Stimulated activated CD4-positive, alpha-beta T cell treated with anti-CD3 and anti-CD28 coated beads, TNF-alpha, amount 100 ng/mL, for 24 hours (primary cell): ENCODE measurements at regions not wholly inside any gene's neighbourhood (a gene's known extent, or its start where the extent isn't known, plus 50 kb on each side); places are given as distances from the start of the nearest gene placed in this dataset.
"Not testable (repeated sequence)": the region's sequence is repeated elsewhere in the genome, so short reads cannot be mapped to it uniquely, and the experiment has no call there.

Experiments used
- DNase-seq, 3 experiments: peaks; one replicate each; pipeline ENCODE4 v3.0.0-alpha.2; 2020; ENCODE audit warnings: low read depth in 3 of 3

DNA sequence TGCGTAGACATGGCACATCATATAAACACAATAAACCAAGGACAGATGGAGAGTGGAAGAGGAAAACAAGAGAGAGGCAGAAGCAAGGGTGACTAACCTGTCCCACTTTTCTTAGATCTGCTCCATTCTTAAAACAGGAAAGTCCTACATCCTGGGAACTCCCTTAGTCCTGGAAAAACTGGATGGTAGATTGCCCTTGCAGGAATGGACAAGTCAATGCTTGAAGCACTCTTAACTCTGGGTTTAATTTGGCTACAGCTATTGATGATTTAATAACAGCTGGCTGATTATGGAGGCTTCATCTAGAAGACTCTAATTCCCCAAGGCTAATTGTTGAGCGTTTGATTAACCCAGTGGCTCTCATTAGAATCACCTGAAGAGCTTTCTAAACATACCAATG, 258.8 kb downstream of the MIAT start:
- DNase-seq, result no peak

DNA sequence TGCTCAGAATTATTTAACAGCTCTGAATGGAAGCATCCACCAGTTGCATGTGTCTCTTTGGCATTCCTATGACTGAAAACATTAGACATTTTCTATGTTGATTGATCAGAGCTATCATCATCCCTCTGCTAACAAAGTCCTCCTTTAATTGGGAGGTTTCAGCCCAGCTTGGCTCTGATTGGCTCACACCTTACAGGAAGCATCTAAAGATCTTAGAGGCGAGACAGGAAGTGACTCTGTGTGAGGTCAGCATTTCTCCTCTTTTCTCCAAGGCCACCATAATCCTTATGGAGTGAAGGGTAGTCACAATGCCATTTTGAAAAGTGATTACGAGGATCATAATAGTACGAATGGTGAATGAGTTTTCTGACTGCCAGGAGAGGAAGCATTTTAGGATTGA, 260.8 kb downstream of the MIAT start:
- no peak for DNase-seq

DNA sequence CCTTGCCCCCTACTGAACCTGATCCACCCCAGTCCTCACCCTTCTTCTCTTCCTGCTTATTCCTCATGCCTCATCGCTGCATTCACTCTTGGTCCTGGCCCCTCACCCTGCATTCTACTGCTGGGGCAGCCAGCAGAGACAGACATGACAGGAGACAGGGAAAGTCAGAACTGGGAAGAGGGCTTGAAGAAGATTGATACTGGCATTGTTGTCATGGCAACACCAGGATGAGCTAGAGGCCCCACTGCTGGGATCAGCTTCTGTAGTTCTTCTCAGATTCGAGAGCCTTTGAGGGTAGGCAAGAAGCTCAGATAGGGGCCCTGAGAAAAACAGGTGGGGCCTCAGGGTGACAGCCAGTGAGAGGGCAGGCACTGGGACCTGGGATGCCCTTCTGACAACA, 264.3 kb downstream of the MIAT start:
- DNase-seq, result no peak

GRCh38 chr22:26922806-26923205, 265.4 kb downstream of the MIAT start:
- DNase-seq, result no peak

GRCh38 chr22:26923531-26923930, 266.1 kb downstream of the MIAT start:
- DNase-seq, result no peak

GRCh38 chr22:26927821-26928220, 270.4 kb downstream of the MIAT start:
- DNase-seq, result no peak

DNA sequence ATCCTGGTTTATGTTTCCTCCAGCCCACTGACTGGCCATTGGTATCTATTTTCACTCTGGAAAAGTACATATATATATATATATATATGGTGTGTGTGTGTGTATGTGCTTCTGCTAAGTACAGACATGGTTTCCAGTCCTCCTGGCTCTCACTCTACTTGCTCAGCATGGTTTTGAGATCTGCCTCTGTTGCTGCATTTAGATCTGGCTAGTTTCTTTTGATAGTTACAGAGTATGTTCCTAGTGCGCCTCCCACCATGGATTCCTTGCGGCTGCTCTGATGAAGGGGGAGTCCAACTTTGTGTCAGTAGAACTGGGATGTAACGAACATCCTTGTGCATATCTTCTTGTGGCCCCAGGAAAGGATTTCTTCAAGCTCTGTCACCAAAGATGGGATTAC, 274.1 kb downstream of the MIAT start:
- no peak for DNase-seq

GRCh38 chr22:26933105-26933590, 275.8 kb downstream of the MIAT start:
- DNase-seq, result no peak

- DNase-seq, result no peak
These were observed 279.8 kb downstream of the MIAT start for GRCh38 chr22:26937213-26937612.

DNA sequence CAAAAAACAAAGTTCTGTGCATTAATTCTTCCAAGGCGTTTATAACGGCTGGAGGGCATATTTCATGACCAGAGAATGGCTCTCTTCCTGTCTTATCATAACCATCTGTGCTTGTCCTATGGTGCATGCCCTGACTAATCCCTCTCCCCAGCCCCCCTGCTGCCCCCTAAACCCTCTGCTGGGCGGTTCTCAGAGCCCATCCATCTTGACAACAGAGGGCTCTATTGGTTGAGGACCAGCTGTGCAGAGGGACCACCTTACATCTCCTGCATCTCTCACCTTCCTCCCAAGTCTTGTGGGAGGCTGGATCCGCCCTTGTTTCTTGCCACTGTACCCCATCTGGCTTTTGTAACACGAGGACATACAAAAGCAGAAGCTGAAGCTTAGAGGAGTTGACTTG, 282.1 kb downstream of the MIAT start:
- DNase-seq, result no peak

GRCh38 chr22:26941896-26942636, 284.7 kb downstream of the MIAT start:
- DNase-seq, result no peak

GRCh38 chr22:26942637-26942957, 285.2 kb downstream of the MIAT start:
- no peak for DNase-seq

- no peak for DNase-seq
These were observed 288.2 kb downstream of the MIAT start for GRCh38 chr22:26945565-26945964.

DNA sequence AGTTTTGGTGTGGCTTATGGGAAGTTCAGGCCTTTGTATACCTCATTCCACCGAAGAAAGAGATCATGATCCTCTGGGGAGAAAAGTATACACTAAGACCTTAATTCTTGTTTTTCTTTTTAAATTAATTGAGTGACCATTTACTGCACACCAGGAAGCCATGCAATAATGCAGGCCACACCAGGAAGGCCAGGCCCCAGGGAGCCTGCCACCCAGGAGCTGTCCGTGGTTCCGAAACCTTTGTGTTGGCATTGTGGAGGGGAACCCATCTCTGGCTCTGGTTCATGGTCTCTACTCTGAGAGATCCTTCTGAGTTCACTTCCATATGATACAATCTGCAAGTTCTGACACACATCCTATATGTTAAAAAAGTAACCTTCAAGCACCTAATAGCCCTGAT, 291.8 kb downstream of the MIAT start:
- no peak for DNase-seq

DNA sequence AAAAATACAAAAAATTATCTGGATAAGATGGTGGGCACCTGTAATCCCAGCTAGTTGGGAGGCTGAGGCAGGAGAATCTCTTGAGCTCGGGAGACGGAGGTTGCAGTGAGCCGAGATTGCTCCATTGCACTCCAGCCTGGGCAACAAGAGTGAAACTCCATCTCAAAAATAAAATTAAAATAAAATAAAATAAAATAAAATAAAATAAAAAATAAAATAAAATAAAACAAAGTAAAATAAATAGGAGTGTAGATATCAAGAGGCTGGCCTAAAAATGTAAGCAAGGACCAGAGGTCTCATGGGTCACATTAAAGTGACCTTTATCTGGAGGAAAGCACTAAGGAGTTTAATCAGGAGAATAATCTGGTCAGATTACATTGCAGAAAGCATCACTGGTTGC, 293.8 kb downstream of the MIAT start:
- DNase-seq, result not testable (repeated sequence)

DNA sequence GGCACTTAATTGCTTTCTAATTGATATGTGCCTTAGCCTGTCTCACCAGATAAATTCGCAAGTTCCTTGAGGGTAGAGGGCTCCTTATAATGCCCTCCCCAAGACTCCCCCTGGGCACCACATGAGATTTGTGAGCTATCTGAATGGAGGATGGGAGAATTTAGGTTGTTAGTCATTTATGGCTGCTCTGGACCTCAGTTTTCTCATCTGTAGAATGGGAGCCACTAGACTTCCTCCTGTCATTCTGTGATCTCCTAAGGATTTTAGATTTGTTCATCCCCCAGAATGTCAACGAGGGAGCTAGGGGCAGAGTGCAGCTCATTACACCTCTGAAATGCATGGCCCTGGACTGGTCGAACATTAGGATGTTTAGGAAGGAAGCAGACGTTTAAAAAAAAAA, 294.6 kb downstream of the MIAT start:
- DNase-seq, result no peak

DNA sequence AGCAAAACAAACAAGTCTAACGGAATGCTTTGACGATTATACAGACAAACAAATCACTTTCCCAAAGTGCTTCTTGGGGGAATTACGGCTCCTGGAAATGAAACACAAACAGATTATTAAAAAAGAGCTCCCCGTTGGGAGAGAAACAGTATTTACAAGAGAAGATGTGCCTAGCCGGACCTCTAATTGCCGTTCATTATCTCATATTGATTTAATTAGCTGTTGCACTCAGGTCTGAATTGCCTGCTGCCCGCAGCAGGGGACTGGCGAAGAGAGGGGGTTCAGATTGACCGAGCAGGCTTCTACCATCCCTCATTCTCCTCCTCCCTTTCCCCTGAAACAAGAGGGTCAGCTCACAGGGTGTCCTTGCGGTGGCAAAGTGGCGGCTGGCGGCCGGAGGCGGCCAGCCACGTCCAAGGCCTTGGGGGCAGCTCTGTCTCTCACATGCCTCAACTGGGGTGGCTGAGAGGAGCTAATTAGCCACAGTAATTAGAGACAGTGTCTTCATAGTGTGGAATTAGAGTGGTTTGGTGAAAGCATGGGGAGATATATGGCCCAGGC, 295.1 kb downstream of the MIAT start:
- no peak for DNase-seq

DNA sequence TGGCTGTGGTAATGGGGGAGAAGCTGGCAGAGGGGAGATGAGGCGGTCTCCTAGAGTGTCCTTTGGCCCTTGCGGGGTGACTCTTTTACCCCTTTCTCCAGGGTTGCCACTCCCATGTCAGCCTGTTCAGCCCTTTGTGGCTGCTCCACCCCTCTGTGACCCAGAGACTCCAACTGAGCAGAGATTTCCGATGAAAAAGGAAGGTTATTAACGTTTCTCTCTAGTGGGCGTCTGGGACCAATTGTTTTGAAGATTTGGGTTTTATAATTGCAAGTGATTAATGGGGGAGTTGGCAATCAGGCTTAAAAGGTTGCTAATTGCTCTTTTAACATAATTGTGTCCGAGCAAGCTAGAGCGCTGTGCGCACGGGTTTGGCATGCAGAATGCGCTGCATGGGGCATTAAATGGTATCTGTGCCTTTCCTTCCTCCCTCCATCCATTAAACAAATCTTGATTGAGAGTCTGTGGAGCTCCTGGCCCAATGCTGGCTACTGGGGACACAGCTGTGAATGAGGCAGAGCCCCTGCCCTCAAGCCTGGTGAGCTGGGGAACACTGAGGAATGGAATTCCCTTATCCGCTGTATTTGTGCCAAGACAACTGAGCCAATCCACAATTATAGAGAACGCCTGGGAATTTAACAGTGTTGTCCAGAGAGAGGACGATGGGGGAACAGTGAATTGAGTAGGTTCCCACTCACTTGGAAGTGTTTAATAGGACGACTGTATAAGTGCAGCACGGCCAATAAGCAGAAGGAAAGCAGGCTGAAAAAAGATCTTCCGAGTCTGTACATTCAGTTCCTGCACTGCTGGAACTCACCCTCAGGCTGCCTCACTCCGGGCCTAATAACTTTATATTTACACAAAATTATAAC, 295.9 kb downstream of the MIAT start:
- DNase-seq, result no peak

- no peak for DNase-seq
These were observed 299.0 kb downstream of the MIAT start for GRCh38 chr22:26956371-26956770.

GRCh38 chr22:26957176-26957575, 299.8 kb downstream of the MIAT start:
- DNase-seq, result no peak

DNA sequence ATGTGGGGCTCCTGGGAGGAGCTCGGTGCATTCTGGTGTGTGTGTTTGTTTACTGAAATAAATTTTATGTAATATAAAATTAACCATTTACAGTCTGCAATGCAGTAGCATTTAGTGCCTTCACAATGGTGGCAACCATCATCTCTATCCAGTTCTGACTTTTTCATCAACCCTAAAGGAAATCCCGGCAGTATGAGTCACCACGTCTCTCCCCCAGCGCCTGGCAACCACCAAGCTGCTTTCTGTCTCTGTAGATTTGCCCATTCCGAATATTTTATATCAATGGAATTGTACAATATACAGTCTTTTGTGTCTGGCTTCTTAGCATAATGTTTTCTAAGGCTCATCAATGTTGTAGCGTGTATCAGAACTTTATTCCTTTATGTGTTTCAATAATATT, 300.5 kb downstream of the MIAT start:
- DNase-seq, result no peak

- no peak for DNase-seq
These were observed 301.0 kb downstream of the MIAT start for GRCh38 chr22:26958378-26958777.

- no peak for DNase-seq
These were observed 307.3 kb downstream of the MIAT start for GRCh38 chr22:26964642-26965041.
